ENCODE measurements at regions not wholly inside any gene's neighbourhood (a gene's known extent, or its start where the extent isn't known, plus 50 kb on each side); places are given as distances from the start of the nearest gene placed in this dataset.

- no peak for DNase-seq (ENCODE audit: low spot score)
Observed at GRCh38 chr16:9687737-9688319, 494.4 kb downstream of the GRIN2A start.

GRCh38 chr16:9689597-9689996 is 492.6 kb downstream of the GRIN2A start:
- DNase-seq (ENCODE audit: low spot score) = no peak

- DNase-seq (ENCODE audit: low spot score) = no peak
Observed at GRCh38 chr16:9695152-9695551, 487.1 kb downstream of the GRIN2A start.
